Glomerular endothelial cell (primary cell): ENCODE measurements at regions not wholly inside any gene's neighbourhood (a gene's known extent, or its start where the extent isn't known, plus 50 kb on each side); places are given as distances from the start of the nearest gene placed in this dataset.
A peak's percentile ranks its signal among the peaks of the same experiment; 100 is the strongest.
"Not testable (repeated sequence)": the region's sequence is repeated elsewhere in the genome, so short reads cannot be mapped to it uniquely, and the experiment has no call there.

Source experiments
- DNase-seq: peaks from one replicate; pipeline ENCODE4 v3.0.0-alpha.2; 2011; ENCODE audit warnings: low read depth, low spot score; ENCODE audit errors: extremely low read depth

DNA sequence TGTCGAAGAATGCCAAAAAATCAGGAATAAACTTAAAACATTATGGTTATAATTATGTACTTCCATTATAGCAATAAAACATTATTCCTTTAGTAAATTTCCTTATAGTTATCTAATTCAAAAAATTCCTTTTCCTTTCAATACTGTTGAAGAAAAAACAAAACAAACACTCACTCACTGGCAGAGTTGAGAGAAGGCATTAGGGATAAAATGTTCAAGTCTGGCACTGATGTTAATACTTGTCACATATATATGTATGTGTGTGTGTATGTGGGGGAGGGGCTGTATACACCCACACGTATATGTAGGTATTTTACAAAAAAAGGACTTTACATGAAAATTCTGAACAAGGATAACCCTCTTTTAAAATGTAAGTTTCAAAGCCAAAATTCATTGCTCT is 150.2 kb upstream of the MEOX2 start:
- no peak for DNase-seq

DNA sequence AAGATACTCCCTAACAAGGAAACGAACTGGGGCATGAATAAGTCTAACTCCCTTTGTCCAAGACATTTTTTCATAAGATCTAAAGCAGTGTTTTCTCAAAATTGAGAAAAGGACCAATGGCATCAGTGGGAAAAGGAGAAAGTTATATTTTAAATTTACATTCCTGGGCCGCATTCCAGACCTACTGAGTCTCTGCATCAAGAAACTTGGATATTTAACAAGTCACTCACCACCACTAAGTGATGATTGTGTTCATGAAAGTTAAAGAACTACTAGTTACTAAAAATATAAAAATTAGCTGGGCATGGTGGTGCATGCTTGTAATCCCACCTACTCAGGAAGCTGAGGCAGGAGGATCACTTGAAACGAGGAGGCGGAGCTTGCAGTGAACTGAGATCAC is 149.6 kb upstream of the MEOX2 start:
- no peak for DNase-seq

DNA sequence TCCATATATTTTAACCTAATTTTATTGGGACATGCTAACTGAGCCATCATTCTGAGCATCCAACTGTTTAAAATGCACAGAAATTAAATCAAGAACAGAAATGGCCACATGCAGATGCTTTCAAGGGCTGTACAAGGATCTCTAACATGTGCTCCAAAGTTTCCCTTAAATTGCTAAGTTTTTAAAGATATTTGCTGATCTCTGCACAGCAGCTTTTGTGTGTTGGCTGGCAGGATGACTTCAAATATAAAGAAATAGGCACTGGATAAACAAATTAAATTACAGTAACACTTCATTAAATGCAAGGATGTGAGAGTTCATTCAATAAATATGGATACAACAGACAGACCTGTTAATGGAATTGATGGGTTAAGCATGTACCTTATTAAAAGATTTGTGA is 148.0 kb upstream of the MEOX2 start:
- DNase-seq, result no peak

DNA sequence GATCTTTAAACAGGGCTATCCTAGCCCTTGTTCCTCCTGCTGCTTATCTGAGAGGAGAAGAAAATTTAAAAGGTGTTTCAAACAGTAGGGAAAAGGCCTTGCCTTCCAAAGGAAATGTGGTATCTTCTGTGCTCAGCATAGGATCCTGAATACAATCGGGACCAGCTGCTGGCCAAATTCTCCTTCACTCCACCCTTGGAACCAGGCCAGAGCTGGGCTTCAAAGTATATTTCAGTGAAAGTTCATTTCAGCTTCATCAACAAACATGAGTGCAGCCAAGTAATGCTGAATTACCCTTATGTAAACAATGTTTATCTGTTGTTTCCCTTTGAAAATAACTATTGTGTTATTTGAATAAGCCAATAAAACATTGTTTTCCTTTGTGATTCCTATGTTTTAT is 146.5 kb upstream of the MEOX2 start:
- DNase-seq, result no peak

DNA sequence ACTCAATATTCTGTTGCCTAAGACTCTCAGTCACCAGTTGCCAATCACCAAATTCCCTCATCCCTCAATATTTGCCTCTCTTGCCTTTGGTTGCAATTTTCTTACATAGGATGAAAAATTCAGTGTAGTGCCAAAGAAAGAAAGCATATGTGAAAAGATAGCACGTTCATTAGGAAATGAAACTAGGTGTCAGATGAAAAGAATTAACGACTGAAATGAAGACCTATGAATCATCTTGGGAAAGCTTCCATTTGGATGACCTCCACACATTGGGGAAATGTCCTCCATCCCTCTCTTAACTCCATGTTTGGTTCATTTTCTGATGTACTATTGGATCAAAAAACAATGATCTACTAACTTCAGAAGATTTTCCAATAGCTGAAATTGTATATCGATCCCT is 145.1 kb upstream of the MEOX2 start:
- DNase-seq, result no peak

DNA sequence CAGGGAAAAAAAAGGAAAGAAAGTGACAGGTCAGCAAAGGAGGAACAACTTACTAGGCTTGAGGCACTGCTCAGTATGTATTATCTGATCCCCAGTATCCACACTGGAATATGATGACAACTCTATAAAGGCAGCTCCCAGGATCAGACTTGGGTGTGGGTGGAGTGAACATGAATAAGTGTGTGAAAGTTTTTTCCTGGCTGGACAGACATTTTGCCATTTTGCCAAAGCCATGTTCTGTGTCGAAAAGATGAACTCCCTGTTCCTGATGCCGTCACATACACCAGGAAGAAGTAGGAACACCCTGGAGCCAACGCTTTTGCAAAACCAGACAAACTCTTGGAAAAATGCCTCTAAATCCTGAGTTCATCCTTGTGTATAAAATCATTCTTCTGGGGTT is 143.2 kb upstream of the MEOX2 start:
- no peak for DNase-seq

DNA sequence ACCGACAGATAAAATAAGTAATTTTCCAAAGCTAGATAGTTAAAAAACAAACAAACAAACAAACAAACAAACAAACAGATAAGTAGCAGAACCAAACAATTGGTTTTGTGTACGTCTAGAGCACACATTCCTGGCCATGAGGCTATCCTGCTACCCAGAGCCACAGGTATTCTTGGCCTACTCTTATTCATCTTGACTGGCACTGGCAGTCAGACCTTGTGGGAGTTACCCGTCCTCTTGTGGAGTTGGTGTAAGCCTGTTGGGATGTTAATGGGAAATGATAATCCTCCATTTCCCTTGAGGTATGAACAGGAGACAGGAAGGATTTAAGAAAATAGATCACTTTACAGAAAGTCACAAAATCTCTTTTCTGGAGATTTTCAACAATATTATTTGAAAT is 142.4 kb upstream of the MEOX2 start:
- no peak for DNase-seq

DNA sequence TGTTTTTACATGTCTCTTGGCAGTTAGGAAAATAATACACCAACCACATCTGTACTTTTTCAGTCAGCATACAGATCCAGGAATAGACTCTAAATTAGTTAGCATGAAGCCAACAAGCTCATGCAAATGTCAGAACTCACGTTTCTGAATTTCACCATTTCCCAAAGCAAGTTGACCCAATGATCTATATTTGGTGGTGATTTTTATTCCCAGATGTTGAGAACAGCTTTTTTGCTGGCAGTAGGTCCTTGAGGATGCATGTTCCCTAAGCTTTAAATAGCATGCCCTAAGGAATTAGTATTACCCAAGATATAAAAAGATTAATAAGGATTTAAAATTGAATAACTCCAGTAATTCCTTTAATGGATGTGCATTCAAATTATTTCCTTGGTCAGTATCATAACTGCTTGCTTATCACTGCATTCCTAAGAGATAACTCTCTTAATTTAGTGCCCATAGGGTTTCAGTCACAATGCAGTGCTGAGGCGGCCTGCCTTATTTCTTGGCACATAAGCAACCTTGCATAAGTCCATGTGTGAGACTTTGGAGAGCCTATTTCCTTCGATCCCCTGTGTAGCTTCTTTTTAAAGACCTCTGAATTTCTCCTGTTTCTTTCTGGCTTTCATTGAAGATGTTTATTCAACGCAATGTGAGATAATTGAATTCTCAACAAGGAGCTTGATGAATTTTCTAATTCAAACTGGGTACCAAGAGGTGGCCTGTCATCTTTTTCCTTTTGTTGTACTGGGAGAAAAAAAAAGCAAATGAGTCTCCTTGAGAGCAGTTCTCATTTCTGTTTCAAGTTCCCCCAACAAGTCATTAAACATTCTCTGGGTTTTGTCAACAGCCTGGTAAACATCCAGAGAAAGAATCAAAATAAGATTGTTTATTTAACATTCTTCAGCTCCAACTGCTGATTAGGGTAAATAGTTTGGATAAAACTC is 135.3 kb upstream of the MEOX2 start:
- DNase-seq, result no peak

DNA sequence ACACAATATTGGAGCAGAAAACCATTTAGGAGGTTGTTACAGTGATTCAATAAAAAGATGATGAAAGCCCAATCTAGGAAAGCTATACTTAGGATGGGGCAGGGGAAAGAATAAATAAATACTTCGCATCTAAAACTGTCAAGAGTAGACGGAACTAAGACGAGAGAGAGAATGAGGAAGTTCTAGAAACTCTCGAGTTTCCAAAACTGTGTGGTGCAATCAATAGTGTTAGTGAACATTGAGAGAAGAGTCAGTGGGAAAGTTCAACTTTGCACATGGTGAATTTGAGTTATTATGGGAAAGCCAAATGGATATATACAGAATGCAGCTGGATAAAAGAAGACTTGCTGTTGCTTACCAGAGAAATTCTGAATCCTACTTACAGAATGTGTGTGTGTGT is 133.8 kb upstream of the MEOX2 start:
- DNase-seq, result no peak

DNA sequence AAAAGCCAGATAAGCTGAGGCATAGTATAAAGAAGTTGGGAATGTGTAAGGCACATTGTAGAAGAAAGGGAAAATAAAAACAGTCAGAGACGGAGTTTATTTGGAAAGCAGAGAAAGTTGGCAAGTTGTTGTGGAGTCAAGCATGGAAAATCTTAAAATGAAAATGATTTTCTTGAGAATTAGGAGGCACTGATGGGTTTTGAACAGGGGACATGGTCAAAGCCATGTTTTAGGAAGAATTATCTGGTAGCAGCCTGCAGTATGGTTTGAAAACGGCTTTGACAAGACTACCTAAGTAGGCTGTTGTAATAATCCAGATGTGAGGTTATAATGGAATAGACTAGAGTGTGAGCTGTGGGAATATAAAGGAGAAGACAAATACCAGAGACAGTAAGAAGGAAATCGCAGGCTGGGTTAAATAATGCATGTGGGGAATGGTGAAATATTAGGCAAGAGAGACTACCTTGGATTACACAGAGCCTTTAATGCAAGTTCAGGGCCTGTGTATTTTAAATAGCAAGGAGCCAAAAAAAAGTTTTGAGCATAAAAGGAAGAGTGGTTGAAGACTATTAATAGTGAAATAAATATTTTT is 130.4 kb upstream of the MEOX2 start:
- DNase-seq, result no peak

DNA sequence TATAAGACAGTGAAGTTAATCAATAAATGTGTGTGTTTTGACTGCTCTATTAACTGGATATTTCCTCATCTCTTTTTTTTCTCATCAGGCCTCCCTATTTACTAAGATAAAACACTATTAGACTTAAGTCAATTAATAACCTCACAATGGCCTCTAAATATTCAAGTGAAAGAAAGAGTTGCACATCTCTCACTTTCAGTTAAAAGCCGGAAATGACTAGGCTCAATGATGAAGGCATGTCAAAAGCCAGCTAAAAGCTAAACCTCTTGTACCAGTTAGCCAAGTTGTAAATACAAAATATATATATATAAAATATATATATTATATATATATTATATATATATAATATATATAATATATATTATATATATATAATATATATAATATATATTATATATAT is 127.0 kb upstream of the MEOX2 start:
- DNase-seq, result no peak

DNA sequence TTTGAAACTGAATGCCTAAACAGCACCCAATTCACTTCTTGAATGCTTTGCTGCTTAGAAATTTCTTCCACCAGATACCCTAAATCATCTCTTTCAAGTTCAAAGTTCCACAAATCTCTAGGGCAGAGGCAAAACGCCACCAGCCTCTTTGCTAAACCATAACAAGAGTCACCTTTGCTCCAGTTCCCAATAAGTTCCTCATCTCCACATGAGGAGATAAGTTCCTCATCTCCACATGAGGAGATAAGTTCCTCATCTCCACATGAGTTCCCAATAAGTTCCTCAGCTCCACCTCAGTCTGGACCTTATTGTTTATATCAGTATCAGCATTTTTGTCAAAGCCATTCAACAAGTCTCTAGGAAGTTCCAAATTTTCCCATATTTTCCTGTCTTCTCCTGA is 123.9 kb upstream of the MEOX2 start:
- DNase-seq, result not testable (repeated sequence)

DNA sequence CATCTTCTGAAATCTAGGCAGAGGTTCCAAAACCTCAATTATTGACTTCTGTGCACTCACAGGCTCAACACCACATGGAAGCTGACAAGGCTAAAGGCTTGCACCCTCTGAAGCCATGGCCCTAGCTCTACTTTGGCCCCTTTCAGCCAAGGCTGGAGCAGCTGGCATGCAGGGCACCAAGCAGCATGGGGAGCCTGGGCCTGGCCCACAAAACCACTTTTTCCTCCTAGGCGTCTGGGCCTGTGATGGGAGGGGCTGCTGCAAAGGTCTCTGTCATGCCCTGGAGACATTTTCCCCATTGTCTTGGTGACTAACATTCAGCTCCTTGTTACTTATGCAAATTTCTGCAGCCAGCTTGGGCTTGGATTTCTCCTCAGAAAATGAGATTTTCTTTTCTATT is 123.5 kb upstream of the MEOX2 start:
- DNase-seq, result not testable (repeated sequence)

DNA sequence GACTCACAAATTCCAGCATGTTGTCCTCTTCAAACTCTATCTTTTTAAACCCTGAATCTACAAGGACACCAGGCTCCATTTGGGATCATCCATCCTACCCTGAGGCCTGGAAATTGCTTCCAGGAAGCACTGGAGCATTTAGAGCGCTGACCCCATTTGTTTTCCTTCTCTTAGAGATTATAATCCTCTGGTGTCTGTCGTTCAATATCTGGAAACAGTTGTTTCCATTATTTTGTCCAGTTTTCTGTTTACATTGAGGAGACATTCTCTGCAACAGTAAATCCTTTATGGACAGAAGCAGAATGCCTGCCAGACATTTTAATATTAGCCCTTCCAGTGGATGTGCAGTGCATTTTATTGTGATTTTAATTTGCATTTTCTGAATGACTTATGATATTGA is 119.4 kb upstream of the MEOX2 start:
- no peak for DNase-seq

DNA sequence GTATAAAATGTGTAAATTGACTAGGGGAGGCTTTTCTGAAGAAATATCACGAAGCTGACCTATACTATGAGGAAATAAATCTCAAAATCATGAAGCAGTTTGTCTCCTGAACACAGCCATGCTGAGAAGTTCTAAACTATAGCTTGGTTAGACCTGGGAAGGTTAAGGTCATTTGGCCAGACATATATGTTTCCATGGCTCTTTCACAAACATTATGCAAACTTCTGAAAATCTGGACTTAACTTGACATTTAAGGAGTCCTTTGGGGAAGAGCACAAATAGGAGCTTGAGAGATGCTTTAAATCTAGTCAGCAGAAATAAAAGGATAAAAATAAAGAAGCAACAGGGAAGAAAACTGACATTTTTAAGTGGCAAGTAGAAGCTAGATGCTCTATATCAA is 115.9 kb upstream of the MEOX2 start:
- DNase-seq, result no peak

DNA sequence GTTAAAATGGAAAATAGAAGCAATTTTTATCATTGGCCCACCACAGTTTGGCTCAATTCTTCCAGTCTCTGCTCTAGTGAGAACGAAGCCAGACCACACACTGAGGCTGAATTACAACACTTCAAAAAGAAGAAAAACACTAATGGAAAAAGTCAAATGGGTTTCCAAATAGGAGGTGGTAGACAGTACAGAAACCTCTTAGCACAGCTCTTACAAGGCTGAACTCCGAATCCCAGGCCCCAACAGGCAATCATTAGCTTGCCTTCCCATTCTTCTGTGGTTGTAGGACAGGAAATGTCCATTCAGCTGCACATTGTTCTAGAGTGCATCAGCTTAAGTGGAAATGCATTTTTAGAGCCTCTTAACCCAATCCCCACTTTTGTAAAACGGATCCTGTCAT is 115.1 kb upstream of the MEOX2 start:
- peak; percentile 47 for DNase-seq

DNA sequence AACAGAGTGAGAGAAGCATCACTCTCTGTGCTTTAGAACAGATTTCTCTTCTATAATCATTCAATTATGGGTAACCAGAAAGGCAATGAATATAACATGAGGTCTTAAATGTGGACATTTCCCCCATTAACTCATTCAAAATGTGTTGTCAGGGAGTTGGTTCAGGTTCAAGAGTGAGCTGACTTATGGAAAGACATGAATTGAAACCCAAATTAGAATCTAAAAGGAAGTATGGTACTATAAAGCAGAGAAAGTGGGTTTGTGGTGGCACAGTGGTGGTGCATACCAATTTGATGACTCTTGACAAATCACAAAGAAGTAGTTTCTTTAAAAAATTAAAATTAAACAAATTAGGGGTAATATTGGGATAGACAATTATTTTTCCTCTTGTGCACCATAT is 114.6 kb upstream of the MEOX2 start:
- no peak for DNase-seq

DNA sequence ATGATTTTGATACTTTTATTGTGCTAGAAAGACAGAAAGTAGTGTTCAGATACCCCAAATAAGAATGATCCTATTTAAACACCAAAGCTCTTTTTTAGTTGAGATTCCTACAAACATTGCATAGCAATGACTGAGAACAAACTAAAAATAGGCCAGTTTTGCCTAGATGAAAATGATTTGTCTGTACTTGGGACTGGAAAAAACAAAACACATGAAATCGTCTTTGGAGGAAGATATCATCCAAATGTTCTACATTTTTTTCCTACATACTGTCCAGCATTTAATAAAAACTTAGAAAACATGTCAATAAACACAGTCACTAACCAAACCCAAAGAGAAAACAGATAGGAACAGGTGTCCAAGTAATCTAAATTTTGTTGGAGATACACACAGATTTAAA is 111.6 kb upstream of the MEOX2 start:
- no peak for DNase-seq

DNA sequence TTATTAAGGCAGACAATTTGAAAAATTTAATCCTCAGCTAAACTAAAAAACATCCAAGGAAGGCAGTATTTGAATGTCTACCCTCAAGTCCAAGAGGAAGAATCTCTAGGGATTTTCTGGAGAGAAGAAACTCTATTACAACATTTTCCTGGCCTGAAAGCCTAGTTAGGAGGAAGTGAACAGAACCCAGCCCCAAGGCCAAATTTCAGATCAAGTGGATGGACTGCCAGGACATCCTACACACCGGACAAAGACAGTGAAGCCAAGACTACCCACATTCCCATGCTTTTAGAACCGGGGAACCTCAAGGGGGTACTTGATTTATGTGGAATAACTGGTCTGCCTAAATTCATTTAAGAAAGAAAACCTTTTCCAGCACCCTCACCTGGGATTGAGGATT is 108.9 kb upstream of the MEOX2 start:
- DNase-seq, result no peak

DNA sequence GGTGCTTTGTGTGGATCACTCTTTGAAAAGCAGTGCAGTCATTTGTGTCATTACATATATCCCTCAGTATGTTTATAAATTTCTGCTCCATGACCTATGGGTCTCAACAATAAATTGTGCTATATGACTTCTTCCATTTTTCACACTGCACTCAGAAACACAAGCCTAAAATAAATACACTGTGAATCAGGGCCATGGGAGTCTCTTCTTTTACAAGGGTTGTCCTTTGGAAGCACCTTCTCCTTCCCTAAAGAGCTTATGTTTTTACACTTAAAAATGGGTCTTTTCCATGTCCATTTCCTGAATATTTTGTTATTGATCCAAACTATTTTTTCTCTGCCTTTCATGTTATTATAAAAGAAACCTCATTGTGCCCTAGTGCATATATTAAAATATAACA is 108.3 kb upstream of the MEOX2 start:
- no peak for DNase-seq

DNA sequence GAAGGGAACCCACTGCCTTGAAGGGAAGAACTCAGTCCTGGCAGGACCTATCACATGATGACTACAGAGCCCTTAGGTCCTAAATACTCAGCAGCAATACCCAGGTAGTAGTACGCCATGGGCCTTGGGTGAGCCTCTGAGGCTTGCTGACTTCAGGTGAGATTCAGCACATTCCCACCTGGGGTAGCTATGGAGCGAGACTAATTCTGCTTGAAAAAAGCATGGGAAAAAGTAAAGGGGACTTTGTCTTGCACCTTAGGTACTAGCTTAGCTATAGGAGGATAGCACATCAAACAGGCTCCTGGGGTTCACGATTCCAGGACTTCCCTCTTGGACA is 98.2 kb upstream of the MEOX2 start:
- no peak for DNase-seq

DNA sequence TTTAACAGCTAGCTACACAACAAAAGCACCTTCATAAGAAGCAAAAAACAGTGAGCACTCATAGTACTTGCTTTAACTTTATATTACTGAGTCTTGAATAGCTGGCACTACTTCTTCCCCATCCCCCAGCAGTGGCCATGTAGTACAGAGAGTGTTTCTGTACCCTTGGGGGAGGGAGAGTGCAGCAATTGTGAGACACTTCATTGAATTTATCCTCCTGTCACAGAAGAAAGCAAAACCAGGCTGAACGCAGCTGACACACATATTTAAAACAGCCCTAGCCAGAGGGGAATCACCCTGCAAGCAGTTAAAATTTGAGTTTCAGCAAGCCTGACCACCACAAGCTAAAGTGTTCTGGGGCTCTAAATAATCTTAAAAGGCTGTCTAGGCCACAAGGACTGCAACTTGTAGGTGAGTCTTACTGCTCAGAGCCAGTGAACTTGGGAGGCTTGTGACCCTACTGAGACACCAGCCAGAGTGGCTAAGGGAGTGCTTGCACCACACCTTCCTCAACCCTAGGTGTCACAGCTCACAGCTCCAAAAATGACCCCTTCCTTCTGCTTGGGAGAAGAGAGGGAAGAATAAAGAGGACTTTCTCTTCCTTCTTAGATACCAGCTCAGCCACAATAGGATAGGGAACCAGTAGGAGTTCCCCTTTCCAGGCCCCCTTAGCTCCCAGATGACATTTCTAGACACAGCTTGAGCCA is 97.7 kb upstream of the MEOX2 start:
- no peak for DNase-seq
